PFSK-1 (cell line): ENCODE measurements at regions not wholly inside any gene's neighbourhood (a gene's known extent, or its start where the extent isn't known, plus 50 kb on each side); places are given as distances from the start of the nearest gene placed in this dataset.

ENCODE experiments used
- FOXP2 ChIP-seq: optimal IDR thresholded peaks from 2 replicates; pipeline ENCODE3; 2011; ENCODE audit warnings: borderline replicate concordance, control low read depth, inconsistent platforms; ENCODE audit not compliant: insufficient read depth; ENCODE audit errors: extremely low read length, extremely low read depth
- POLR2AphosphoS5 ChIP-seq: IDR thresholded peaks from 2 replicates; pipeline ENCODE4 v1.6.1; 2012; ENCODE audit warnings: low read depth, mild to moderate bottlenecking, control low read depth, low read length, moderate library complexity
- REST ChIP-seq, 2 experiments: IDR thresholded peaks; 2 replicates each; pipeline versions ENCODE4 v1.6.1 to v1.8.0; 2011 to 2012; ENCODE audit warnings: low read depth in 2 of 2, low read length in 2 of 2, control low read depth in 1 of 2, inconsistent platforms in 1 of 2, mild to moderate bottlenecking in 1 of 2, moderate library complexity in 1 of 2; ENCODE audit not compliant: insufficient read depth in 1 of 2
- TAF1 ChIP-seq: IDR thresholded peaks from 2 replicates; pipeline ENCODE4 v1.6.1; 2012; ENCODE audit warnings: low read length, control low read depth, borderline replicate concordance; ENCODE audit not compliant: insufficient read depth

DNA sequence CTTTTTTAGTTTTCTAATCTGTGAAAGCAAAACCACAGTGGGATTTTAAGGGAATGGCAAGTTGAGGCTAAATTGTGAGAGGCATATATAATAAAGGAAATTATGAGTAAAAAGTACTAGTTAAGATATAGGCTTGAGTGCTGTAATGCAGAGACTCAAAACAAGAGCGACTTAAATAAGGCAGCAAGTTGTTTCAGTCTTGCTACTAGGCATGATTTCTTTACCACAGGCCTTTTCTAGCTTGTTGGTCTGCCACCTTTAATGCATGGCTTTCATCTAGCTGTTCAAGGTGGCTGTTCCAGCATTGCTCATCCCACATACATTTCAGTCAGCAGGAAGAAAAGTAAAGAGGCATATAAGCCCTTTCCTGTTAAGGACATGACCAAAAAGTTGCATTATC is 427.9 kb upstream of the ADAMTSL1 start:
- TF ChIP-seq POLR2AphosphoS5 (no peak), TAF1 (no peak), REST (IDR thresholded peaks at IDR 0.05; ENCODE audit: insufficient read depth in 1 of 2, low read depth in 2 of 2, low read length in 2 of 2) (no peak), FOXP2 (no peak)
